Iris pigment epithelial cell (primary cell): ENCODE measurements at regions not wholly inside any gene's neighbourhood (a gene's known extent, or its start where the extent isn't known, plus 50 kb on each side); places are given as distances from the start of the nearest gene placed in this dataset.

ENCODE experiments used
- DNase-seq: peaks from one replicate; pipeline ENCODE4 v3.0.0-alpha.2; 2011; ENCODE audit warnings: low read depth

- DNase-seq = no peak
These were observed 605.7 kb upstream of the DPP6 start for GRCh38 chr7:153446490-153446889.

GRCh38 chr7:153447011-153447410, 605.2 kb upstream of the DPP6 start:
- no peak for DNase-seq

- DNase-seq = no peak
These were observed 599.5 kb upstream of the DPP6 start for GRCh38 chr7:153452661-153453060.

GRCh38 chr7:153454306-153454705, 597.9 kb upstream of the DPP6 start:
- no peak for DNase-seq

- DNase-seq = no peak
These were observed 594.5 kb upstream of the DPP6 start for GRCh38 chr7:153457746-153458145.

GRCh38 chr7:153470004-153470671, 582.1 kb upstream of the DPP6 start:
- DNase-seq = no peak

GRCh38 chr7:153472516-153472915, 579.7 kb upstream of the DPP6 start:
- DNase-seq = no peak

- DNase-seq = no peak
These were observed 579.0 kb upstream of the DPP6 start for GRCh38 chr7:153473185-153473584.

GRCh38 chr7:153475239-153475638, 577.0 kb upstream of the DPP6 start:
- DNase-seq = no peak

- DNase-seq = no peak
These were observed 576.0 kb upstream of the DPP6 start for GRCh38 chr7:153476166-153476565.

- DNase-seq = no peak
These were observed 555.9 kb upstream of the DPP6 start for GRCh38 chr7:153496257-153496656.

GRCh38 chr7:153503093-153503492, 549.1 kb upstream of the DPP6 start:
- no peak for DNase-seq

- no peak for DNase-seq
These were observed 547.7 kb upstream of the DPP6 start for GRCh38 chr7:153504288-153505075.

- no peak for DNase-seq
These were observed 544.3 kb upstream of the DPP6 start for GRCh38 chr7:153507885-153508284.

GRCh38 chr7:153509768-153510167, 542.4 kb upstream of the DPP6 start:
- DNase-seq = no peak

- DNase-seq = no peak
These were observed 541.5 kb upstream of the DPP6 start for GRCh38 chr7:153510674-153511073.

- no peak for DNase-seq
These were observed 538.2 kb upstream of the DPP6 start for GRCh38 chr7:153514032-153514431.

- no peak for DNase-seq
These were observed 536.8 kb upstream of the DPP6 start for GRCh38 chr7:153515359-153515758.

- DNase-seq = no peak
These were observed 533.8 kb upstream of the DPP6 start for GRCh38 chr7:153518201-153518984.

- no peak for DNase-seq
These were observed 530.8 kb upstream of the DPP6 start for GRCh38 chr7:153521370-153521769.

GRCh38 chr7:153522261-153522660, 529.9 kb upstream of the DPP6 start:
- DNase-seq = no peak

- no peak for DNase-seq
These were observed 528.7 kb upstream of the DPP6 start for GRCh38 chr7:153523320-153524015.
